GM12865 (cell line): ENCODE measurements at regions not wholly inside any gene's neighbourhood (a gene's known extent, or its start where the extent isn't known, plus 50 kb on each side); places are given as distances from the start of the nearest gene placed in this dataset.

Source experiments
- DNase-seq: peaks from one replicate; pipeline ENCODE4 v3.0.0; 2010; ENCODE audit warnings: low read depth
- H3K4me3 ChIP-seq: 2 replicates; pipeline ENCODE4 v1.5.1; 2011; ENCODE audit warnings: mild to moderate bottlenecking, low read depth, low read length, control low read depth
- TF ChIP-seq, protein P1 (sequence below): IDR thresholded peaks from 2 replicates; pipeline ENCODE4 v1.5.1; 2011; ENCODE audit warnings: low read length, control low read depth, low read depth, inconsistent platforms; ENCODE audit not compliant: insufficient read depth; ENCODE audit errors: missing control alignments

DNA sequence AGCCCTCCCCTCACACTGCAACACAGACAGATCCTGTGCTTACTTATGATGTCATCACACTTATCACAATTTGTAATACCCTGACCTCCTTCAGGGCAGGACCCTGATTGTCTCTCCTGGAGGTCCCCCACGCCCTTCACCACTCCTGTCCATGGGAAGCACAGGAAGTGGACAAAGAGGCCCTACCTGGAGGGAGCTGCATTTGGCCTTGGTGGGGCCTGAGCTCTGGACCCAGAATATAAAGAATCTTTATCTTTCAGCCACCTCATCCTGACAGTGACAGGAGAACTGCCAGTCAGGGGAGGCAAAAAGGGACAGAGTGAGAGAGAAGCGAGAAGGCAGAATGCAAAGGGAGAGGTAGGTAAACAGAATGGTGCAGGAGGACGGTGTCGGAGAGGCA, 303.4 kb upstream of the N4BP1 start:
- no peak for DNase-seq
- no peak overlapping the region for H3K4me3 ChIP-seq
- TF ChIP-seq, protein P1, sequence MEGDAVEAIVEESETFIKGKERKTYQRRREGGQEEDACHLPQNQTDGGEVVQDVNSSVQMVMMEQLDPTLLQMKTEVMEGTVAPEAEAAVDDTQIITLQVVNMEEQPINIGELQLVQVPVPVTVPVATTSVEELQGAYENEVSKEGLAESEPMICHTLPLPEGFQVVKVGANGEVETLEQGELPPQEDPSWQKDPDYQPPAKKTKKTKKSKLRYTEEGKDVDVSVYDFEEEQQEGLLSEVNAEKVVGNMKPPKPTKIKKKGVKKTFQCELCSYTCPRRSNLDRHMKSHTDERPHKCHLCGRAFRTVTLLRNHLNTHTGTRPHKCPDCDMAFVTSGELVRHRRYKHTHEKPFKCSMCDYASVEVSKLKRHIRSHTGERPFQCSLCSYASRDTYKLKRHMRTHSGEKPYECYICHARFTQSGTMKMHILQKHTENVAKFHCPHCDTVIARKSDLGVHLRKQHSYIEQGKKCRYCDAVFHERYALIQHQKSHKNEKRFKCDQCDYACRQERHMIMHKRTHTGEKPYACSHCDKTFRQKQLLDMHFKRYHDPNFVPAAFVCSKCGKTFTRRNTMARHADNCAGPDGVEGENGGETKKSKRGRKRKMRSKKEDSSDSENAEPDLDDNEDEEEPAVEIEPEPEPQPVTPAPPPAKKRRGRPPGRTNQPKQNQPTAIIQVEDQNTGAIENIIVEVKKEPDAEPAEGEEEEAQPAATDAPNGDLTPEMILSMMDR, result no peak

DNA sequence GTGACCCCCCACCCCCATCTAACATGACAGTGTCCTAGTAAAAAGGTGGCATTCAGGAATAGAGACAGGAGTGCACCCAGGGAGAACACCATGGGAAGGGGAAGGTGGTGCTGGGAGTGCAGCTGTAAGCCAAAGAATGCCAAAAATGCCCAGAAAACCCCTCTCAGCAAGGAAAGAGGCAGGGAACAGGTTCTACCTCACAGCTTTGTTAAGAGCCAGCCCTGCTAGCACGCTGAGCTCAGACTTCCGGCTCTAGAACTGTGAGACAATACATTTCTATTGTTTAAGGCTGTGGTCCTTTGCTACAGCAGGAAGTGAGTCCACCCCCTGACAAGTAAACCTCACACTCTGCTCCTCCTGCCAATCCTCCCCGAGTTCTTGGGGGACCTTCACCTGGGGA, 302.4 kb upstream of the N4BP1 start:
- DNase-seq, result peak; percentile 48

GRCh38 chr16:48911700-48912099, 301.7 kb upstream of the N4BP1 start:
- no peak overlapping the region for H3K4me3 ChIP-seq
- TF ChIP-seq, protein P1, result peak; percentile 8
- no peak for DNase-seq

More for the DNA sequence above, 302.4 kb upstream of the N4BP1 start:
- TF ChIP-seq, protein P1, result no peak
- no peak overlapping the region for H3K4me3 ChIP-seq

DNA sequence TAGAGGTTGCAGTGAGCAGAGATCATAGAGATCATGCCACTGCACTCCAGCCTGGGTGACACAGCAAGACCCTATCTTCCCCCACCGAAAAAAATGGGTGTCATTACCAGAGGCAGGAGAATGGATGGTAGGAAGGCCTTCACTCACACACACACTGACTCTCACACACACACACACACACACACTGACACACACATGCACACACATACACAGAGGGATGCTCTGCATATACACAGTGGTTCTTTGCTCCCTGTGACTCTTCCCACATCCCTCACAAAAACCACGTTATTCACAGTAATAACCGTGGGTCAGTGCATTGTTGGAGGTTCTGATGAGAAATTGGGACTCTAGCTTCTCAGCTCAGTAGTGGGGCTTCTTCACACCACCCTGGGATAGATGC, 300.2 kb upstream of the N4BP1 start:
- no peak overlapping the region for H3K4me3 ChIP-seq
- no peak for DNase-seq
- TF ChIP-seq, protein P1, result no peak

DNA sequence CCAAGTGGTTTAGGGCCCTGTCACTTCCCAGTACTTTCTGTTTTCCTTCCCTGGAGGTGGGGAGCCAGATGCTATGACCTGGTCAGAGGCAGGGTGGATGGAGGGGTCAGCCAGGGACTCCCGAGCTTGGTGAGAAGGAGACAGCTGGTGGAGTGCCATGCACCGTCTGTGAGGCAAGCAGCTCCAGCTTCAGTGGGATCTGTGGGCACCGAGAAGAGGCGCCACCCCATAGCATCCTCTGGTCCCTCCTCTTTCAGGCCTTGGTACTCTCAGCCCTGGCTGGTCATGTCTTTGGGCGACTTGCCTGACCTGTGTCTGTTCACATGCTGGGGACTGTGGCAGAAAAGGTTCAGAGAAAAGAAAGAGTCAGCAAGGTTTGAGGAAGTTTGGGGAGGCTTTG, 299.3 kb upstream of the N4BP1 start:
- H3K4me3 ChIP-seq, result no peak overlapping the region
- DNase-seq, result no peak
- TF ChIP-seq, protein P1, result no peak

- TF ChIP-seq, protein P1, result no peak
- DNase-seq, result peak; percentile 71
- no peak overlapping the region for H3K4me3 ChIP-seq
Measured at GRCh38 chr16:48907906-48908634, 298.1 kb upstream of the N4BP1 start.
